Suprapubic skin (tissue), 4 donors: ENCODE measurements at regions not wholly inside any gene's neighbourhood (a gene's known extent, or its start where the extent isn't known, plus 50 kb on each side); places are given as distances from the start of the nearest gene placed in this dataset.

Source experiments
- EP300 ChIP-seq: sonication (generic); formaldehyde crosslinking; IDR thresholded peaks from one replicate; pipeline ENCODE4 v1.6.1; 2017; ENCODE audit warnings: antibody characterized with exemption
- POLR2A ChIP-seq, 2 donors: fragments of 450-650 bp; IDR thresholded peaks; one replicate each; pipeline ENCODE4 v1.6.1; 2017; ENCODE audit warnings: antibody characterized with exemption in 2 of 2, mild to moderate bottlenecking in 2 of 2, moderate library complexity in 2 of 2
- POLR2AphosphoS5 ChIP-seq, 3 donors: sonication (generic); formaldehyde crosslinking; IDR thresholded peaks; one replicate each; pipeline ENCODE4 v1.6.1; 2017; ENCODE audit warnings: antibody characterized with exemption in 3 of 3
- TF ChIP-seq, protein P1 (sequence below), 2 donors: fragments of 200-600 bp in 1 of 2; fragments of 450-650 bp in 1 of 2; sonication (generic) in 1 of 2; IDR thresholded peaks; one replicate each; pipeline ENCODE4 v1.5.1; 2016 to 2019; ENCODE audit warnings: antibody characterized with exemption in 2 of 2, mild to moderate bottlenecking in 1 of 2, moderate library complexity in 1 of 2

DNA sequence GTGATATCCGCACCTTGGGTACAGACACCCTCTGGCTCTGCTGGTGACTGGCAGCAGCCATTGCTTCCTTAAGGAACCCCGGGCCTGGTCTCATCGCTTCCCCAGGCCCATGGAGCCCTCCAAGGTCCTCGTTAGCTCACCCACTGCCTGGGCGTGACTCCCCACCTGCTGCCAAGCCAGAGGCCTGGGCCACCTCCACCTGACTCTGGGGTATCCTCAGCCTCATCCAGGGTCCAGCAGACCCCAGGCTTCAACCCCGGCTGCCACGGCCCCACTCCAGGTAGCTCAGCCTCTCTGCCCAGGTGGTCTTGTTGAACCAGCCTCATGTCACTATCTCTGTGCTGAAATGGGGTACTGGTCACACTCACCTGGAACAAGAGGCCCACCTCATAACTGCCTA is 337.9 kb downstream of the BRD1 start:
- TF ChIP-seq, protein P1, sequence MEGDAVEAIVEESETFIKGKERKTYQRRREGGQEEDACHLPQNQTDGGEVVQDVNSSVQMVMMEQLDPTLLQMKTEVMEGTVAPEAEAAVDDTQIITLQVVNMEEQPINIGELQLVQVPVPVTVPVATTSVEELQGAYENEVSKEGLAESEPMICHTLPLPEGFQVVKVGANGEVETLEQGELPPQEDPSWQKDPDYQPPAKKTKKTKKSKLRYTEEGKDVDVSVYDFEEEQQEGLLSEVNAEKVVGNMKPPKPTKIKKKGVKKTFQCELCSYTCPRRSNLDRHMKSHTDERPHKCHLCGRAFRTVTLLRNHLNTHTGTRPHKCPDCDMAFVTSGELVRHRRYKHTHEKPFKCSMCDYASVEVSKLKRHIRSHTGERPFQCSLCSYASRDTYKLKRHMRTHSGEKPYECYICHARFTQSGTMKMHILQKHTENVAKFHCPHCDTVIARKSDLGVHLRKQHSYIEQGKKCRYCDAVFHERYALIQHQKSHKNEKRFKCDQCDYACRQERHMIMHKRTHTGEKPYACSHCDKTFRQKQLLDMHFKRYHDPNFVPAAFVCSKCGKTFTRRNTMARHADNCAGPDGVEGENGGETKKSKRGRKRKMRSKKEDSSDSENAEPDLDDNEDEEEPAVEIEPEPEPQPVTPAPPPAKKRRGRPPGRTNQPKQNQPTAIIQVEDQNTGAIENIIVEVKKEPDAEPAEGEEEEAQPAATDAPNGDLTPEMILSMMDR (IDR thresholded peaks at IDR 0.05), result no peak
- TF ChIP-seq POLR2AphosphoS5 (IDR thresholded peaks at IDR 0.05) (no peak), POLR2A (IDR thresholded peaks at IDR 0.05) (no peak), EP300 (no peak)
